ENCODE measurements at regions not wholly inside any gene's neighbourhood (a gene's known extent, or its start where the extent isn't known, plus 50 kb on each side); places are given as distances from the start of the nearest gene placed in this dataset.

DNA sequence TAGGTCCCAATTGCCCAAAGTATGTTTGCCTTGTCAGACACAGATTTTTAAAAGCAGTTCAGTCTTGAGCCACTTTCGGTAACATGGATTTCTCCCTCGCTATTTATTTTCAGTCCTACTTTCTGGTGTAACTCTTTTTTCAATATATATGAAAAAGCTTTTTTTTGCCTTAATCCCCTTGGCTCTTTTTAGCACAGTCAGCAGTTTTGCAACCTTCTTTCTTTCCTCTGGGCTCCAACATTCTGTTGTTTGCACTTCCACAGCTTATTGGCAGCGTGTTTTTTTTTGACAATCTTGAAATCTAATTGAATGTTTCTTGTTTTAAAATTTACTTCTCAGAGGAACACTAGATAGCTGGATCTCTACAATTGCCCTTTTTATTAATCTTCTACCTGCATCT, 429.3 kb upstream of the NBEA start:
- Histone ChIP-seq H3K4me3 (ENCODE audit: low read length in 2 of 2) (no peak overlapping the region), H3K9ac (ENCODE audit: low read depth, low read length, poor library complexity) (no peak overlapping the region), H3K27ac (replicated peaks; ENCODE audit: low read length) (no peak overlapping the region), H3K79me1 (ENCODE audit: low read depth, low read length) (no peaks in the 10 kb centered on the region), H3K4me1 (ENCODE audit: control insufficient read depth in 2 of 2, insufficient read depth in 1 of 2, low read depth in 1 of 2, low read length in 2 of 2) (no peaks in the 10 kb centered on the region), H2BK5ac (ENCODE audit: low read length) (no peak overlapping the region), H3K4me2 (ENCODE audit: insufficient read depth, low read length, poor library complexity, severe bottlenecking) (no peak overlapping the region), H2BK120ac (ENCODE audit: low read depth, low read length) (no peak overlapping the region), H3K23ac (ENCODE audit: low read depth, low read length, poor library complexity) (no peak overlapping the region), H3K4ac (ENCODE audit: low read length) (no peak overlapping the region), H3K18ac (ENCODE audit: low read length) (no peak overlapping the region), H3K14ac (ENCODE audit: low read length) (no peak overlapping the region), H2BK15ac (ENCODE audit: low read length) (no peak overlapping the region), H3K36me3 (replicated peaks in 1 of 2; ENCODE audit: control insufficient read depth in 2 of 2, insufficient read depth in 2 of 2, low read length in 2 of 2) (no peaks in the 10 kb centered on the region), H2BK12ac (ENCODE audit: low read length) (no peak overlapping the region), H2AFZ (ENCODE audit: low read length) (no peak overlapping the region), H3K27me3 (ENCODE audit: control insufficient read depth in 3 of 3, insufficient read depth in 3 of 3, low read depth in 1 of 3, low read length in 3 of 3) (no peaks in the 10 kb centered on the region), H4K91ac (ENCODE audit: low read depth, low read length, poor library complexity) (no peak overlapping the region), H4K8ac (ENCODE audit: low read depth, low read length) (no peak overlapping the region), H3K9me3 (replicated peaks in 1 of 2; ENCODE audit: control insufficient read depth in 2 of 2, insufficient read depth in 1 of 2, low read depth in 1 of 2, low read length in 2 of 2) (no peaks in the 10 kb centered on the region), H2AK5ac (ENCODE audit: low read depth, low read length) (no peak overlapping the region)
- DNase-seq (ENCODE audit: low spot score) = no peak
- no CpG with 5 or more reads among the region's 3 CpGs for WGBS, 2 donors (ENCODE audit: extremely low coverage in 2 of 2, insufficient read length in 2 of 2, insufficient replicate concordance in 1 of 2)

DNA sequence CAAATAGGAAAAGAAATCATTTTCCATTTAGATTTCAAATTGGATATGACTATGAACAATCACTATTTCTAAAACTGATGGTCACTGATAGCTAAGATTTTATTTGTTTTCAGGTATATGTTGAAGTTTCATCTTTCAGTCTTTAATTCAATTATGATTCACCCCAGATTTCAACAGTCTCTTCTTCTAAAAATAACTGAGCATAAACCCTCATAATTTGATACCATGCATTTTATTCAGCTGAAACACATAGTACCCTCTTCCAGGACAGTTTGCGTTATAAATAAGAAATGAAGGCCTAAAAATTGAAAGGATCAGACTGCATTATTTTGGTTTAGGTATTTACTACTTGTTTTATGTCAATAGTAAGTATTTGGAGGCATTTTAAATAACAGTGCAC, 428.5 kb upstream of the NBEA start:
- Histone ChIP-seq H3K36me3 (replicated peaks in 1 of 2; ENCODE audit: control insufficient read depth in 2 of 2, insufficient read depth in 2 of 2, low read length in 2 of 2) (no peaks in the 10 kb centered on the region), H3K4me2 (ENCODE audit: insufficient read depth, low read length, poor library complexity, severe bottlenecking) (no peak overlapping the region), H3K27ac (replicated peaks; ENCODE audit: low read length) (no peak overlapping the region), H4K91ac (ENCODE audit: low read depth, low read length, poor library complexity) (no peak overlapping the region), H2AK5ac (ENCODE audit: low read depth, low read length) (no peak overlapping the region), H3K4ac (ENCODE audit: low read length) (no peak overlapping the region), H3K4me1 (ENCODE audit: control insufficient read depth in 2 of 2, insufficient read depth in 1 of 2, low read depth in 1 of 2, low read length in 2 of 2) (no peaks in the 10 kb centered on the region), H3K79me1 (ENCODE audit: low read depth, low read length) (no peaks in the 10 kb centered on the region), H2BK15ac (ENCODE audit: low read length) (no peak overlapping the region), H2BK12ac (ENCODE audit: low read length) (no peak overlapping the region), H3K27me3 (ENCODE audit: control insufficient read depth in 3 of 3, insufficient read depth in 3 of 3, low read depth in 1 of 3, low read length in 3 of 3) (no peaks in the 10 kb centered on the region), H3K14ac (ENCODE audit: low read length) (no peak overlapping the region), H3K4me3 (ENCODE audit: low read length in 2 of 2) (no peak overlapping the region), H3K18ac (ENCODE audit: low read length) (no peak overlapping the region), H3K9me3 (replicated peaks in 1 of 2; ENCODE audit: control insufficient read depth in 2 of 2, insufficient read depth in 1 of 2, low read depth in 1 of 2, low read length in 2 of 2) (no peaks in the 10 kb centered on the region), H2AFZ (ENCODE audit: low read length) (no peak overlapping the region), H3K9ac (ENCODE audit: low read depth, low read length, poor library complexity) (no peak overlapping the region), H2BK120ac (ENCODE audit: low read depth, low read length) (no peak overlapping the region), H4K8ac (ENCODE audit: low read depth, low read length) (no peak overlapping the region), H3K23ac (ENCODE audit: low read depth, low read length, poor library complexity) (no peak overlapping the region), H2BK5ac (ENCODE audit: low read length) (no peak overlapping the region)
- no CpG with 5 or more reads among the region's 1 CpG for WGBS, 2 donors (ENCODE audit: extremely low coverage in 2 of 2, insufficient read length in 2 of 2, insufficient replicate concordance in 1 of 2)
- DNase-seq (ENCODE audit: low spot score) = no peak

DNA sequence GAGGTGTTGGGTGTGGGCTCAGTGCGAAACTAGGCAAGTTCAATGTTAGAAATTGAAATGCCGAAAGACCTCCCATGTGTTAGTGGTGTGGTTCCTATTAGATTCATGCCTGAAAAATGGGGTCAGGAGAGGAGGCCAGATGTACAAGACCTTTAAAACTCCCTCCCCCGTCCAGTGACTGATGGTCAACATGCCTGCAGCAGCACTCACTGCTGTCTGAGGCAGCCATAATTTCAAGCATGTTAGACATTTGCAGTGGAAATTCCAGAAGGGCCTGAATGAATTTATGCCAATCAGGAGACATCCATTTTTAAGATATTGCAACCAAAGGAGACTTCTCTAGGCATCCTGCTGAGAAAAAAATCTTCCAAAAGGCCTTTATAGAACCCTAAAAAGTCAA, 426.9 kb upstream of the NBEA start:
- H2AFZ ChIP-seq (ENCODE audit: low read length) = no peak overlapping the region
- DNase-seq (ENCODE audit: low spot score) = no peak
- no peak overlapping the region for H2AK5ac ChIP-seq (ENCODE audit: low read depth, low read length)
- no peaks in the 10 kb centered on the region for H3K9me3 ChIP-seq (replicated peaks in 1 of 2; ENCODE audit: control insufficient read depth in 2 of 2, insufficient read depth in 1 of 2, low read depth in 1 of 2, low read length in 2 of 2)
- no peak overlapping the region for H4K8ac ChIP-seq (ENCODE audit: low read depth, low read length)
- H3K4me3 ChIP-seq (ENCODE audit: low read length in 2 of 2) = no peak overlapping the region
- no peak overlapping the region for H3K23ac ChIP-seq (ENCODE audit: low read depth, low read length, poor library complexity)
- H3K79me1 ChIP-seq (ENCODE audit: low read depth, low read length) = no peaks in the 10 kb centered on the region
- H2BK120ac ChIP-seq (ENCODE audit: low read depth, low read length) = no peak overlapping the region
- no peak overlapping the region for H3K27ac ChIP-seq (replicated peaks; ENCODE audit: low read length)
- H3K4me2 ChIP-seq (ENCODE audit: insufficient read depth, low read length, poor library complexity, severe bottlenecking) = no peak overlapping the region
- H2BK5ac ChIP-seq (ENCODE audit: low read length) = no peak overlapping the region
- H3K9ac ChIP-seq (ENCODE audit: low read depth, low read length, poor library complexity) = no peak overlapping the region
- H3K14ac ChIP-seq (ENCODE audit: low read length) = no peak overlapping the region
- no peak overlapping the region for H2BK15ac ChIP-seq (ENCODE audit: low read length)
- no peaks in the 10 kb centered on the region for H3K27me3 ChIP-seq (ENCODE audit: control insufficient read depth in 3 of 3, insufficient read depth in 3 of 3, low read depth in 1 of 3, low read length in 3 of 3)
- H3K36me3 ChIP-seq (replicated peaks in 1 of 2; ENCODE audit: control insufficient read depth in 2 of 2, insufficient read depth in 2 of 2, low read length in 2 of 2) = no peaks in the 10 kb centered on the region
- no peak overlapping the region for H2BK12ac ChIP-seq (ENCODE audit: low read length)
- H3K4ac ChIP-seq (ENCODE audit: low read length) = no peak overlapping the region
- no CpG with 5 or more reads among the region's 3 CpGs for WGBS, 2 donors (ENCODE audit: extremely low coverage in 2 of 2, insufficient read length in 2 of 2, insufficient replicate concordance in 1 of 2)
- no peaks in the 10 kb centered on the region for H3K4me1 ChIP-seq (ENCODE audit: control insufficient read depth in 2 of 2, insufficient read depth in 1 of 2, low read depth in 1 of 2, low read length in 2 of 2)
- H4K91ac ChIP-seq (ENCODE audit: low read depth, low read length, poor library complexity) = no peak overlapping the region
- H3K18ac ChIP-seq (ENCODE audit: low read length) = no peak overlapping the region

DNA sequence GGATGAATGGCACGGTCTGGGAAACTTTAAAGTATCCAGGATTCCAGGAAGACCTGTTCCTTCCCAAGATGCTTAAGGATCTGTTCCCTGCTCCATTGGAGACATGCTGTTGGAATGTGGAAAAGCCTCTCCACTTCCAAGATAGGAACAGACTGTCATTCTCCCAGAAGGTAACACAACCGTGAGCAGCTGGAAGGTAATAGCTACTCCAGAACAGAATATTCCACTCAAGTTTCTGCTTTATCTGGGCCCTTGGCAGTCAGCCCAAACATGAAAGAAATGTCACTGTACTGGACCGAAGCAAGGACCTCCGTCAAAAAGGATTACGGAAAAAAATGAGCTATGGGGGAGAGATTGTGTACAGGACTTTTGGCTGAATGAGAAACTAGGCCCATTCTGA, 420.9 kb upstream of the NBEA start:
- H2BK5ac ChIP-seq (ENCODE audit: low read length) = no peak overlapping the region
- H3K9ac ChIP-seq (ENCODE audit: low read depth, low read length, poor library complexity) = no peak overlapping the region
- H3K23ac ChIP-seq (ENCODE audit: low read depth, low read length, poor library complexity) = no peak overlapping the region
- H2BK12ac ChIP-seq (ENCODE audit: low read length) = no peak overlapping the region
- no peak overlapping the region for H2BK15ac ChIP-seq (ENCODE audit: low read length)
- H3K4me1 ChIP-seq (ENCODE audit: control insufficient read depth in 2 of 2, insufficient read depth in 1 of 2, low read depth in 1 of 2, low read length in 2 of 2) = peaks cover 0 to 2% of the 10 kb centered on the region in 2 donors
- no CpG with 5 or more reads among the region's 5 CpGs for WGBS, 2 donors (ENCODE audit: extremely low coverage in 2 of 2, insufficient read length in 2 of 2, insufficient replicate concordance in 1 of 2)
- H3K9me3 ChIP-seq (replicated peaks in 1 of 2; ENCODE audit: control insufficient read depth in 2 of 2, insufficient read depth in 1 of 2, low read depth in 1 of 2, low read length in 2 of 2) = no peaks in the 10 kb centered on the region
- no peak overlapping the region for H3K27ac ChIP-seq (replicated peaks; ENCODE audit: low read length)
- no peak overlapping the region for H4K8ac ChIP-seq (ENCODE audit: low read depth, low read length)
- H4K91ac ChIP-seq (ENCODE audit: low read depth, low read length, poor library complexity) = no peak overlapping the region
- H3K4me3 ChIP-seq (ENCODE audit: low read length in 2 of 2) = no peak overlapping the region
- H3K4me2 ChIP-seq (ENCODE audit: insufficient read depth, low read length, poor library complexity, severe bottlenecking) = no peak overlapping the region
- H2AK5ac ChIP-seq (ENCODE audit: low read depth, low read length) = no peak overlapping the region
- no peak for DNase-seq (ENCODE audit: low spot score)
- H3K36me3 ChIP-seq (replicated peaks in 1 of 2; ENCODE audit: control insufficient read depth in 2 of 2, insufficient read depth in 2 of 2, low read length in 2 of 2) = no peaks in the 10 kb centered on the region
- no peak overlapping the region for H2AFZ ChIP-seq (ENCODE audit: low read length)
- H3K18ac ChIP-seq (ENCODE audit: low read length) = no peak overlapping the region
- no peaks in the 10 kb centered on the region for H3K79me1 ChIP-seq (ENCODE audit: low read depth, low read length)
- no peak overlapping the region for H3K4ac ChIP-seq (ENCODE audit: low read length)
- H3K14ac ChIP-seq (ENCODE audit: low read length) = no peak overlapping the region
- no peaks in the 10 kb centered on the region for H3K27me3 ChIP-seq (ENCODE audit: control insufficient read depth in 3 of 3, insufficient read depth in 3 of 3, low read depth in 1 of 3, low read length in 3 of 3)
- H2BK120ac ChIP-seq (ENCODE audit: low read depth, low read length) = no peak overlapping the region

Data from neuronal stem cell (in vitro differentiated cells).